ENCODE measurements at regions not wholly inside any gene's neighbourhood (a gene's known extent, or its start where the extent isn't known, plus 50 kb on each side); places are given as distances from the start of the nearest gene placed in this dataset.

DNA sequence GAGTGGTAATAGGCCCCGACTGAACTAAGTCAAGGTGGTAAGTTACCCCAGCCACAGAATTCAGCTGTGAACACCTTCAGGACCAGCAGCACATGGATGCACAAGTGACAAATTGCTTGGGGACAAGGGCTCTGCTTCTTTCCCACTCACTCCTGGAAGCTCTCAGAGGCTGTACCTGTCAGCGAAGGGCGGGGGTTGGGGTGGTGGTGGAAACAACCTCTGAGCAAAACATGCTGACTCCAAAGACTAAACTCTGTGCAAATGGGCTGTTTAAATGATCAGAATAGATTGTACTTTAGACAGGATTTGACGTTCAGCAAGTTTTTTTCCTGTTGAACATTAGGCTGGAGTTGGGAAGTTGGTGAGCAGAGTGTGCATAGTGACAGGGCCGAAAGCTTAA, 544.5 kb upstream of the ZNF608 start:
- TF ChIP-seq, protein P1, sequence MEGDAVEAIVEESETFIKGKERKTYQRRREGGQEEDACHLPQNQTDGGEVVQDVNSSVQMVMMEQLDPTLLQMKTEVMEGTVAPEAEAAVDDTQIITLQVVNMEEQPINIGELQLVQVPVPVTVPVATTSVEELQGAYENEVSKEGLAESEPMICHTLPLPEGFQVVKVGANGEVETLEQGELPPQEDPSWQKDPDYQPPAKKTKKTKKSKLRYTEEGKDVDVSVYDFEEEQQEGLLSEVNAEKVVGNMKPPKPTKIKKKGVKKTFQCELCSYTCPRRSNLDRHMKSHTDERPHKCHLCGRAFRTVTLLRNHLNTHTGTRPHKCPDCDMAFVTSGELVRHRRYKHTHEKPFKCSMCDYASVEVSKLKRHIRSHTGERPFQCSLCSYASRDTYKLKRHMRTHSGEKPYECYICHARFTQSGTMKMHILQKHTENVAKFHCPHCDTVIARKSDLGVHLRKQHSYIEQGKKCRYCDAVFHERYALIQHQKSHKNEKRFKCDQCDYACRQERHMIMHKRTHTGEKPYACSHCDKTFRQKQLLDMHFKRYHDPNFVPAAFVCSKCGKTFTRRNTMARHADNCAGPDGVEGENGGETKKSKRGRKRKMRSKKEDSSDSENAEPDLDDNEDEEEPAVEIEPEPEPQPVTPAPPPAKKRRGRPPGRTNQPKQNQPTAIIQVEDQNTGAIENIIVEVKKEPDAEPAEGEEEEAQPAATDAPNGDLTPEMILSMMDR (IDR thresholded peaks at IDR 0.05 in 4 of 5, conservative IDR thresholded peaks at IDR 0.05 in 1 of 5) = no peak
- no peak for TF ChIP-seq POLR2A (IDR thresholded peaks at IDR 0.05)

Data from gastrocnemius medialis (tissue), 4 donors.